SW480 (cell line): ENCODE measurements at regions not wholly inside any gene's neighbourhood (a gene's known extent, or its start where the extent isn't known, plus 50 kb on each side); places are given as distances from the start of the nearest gene placed in this dataset.

Experiments used
- DNase-seq: peaks from one replicate; pipeline ENCODE4 v3.0.0-alpha.2; 2016; ENCODE audit warnings: low spot score

DNA sequence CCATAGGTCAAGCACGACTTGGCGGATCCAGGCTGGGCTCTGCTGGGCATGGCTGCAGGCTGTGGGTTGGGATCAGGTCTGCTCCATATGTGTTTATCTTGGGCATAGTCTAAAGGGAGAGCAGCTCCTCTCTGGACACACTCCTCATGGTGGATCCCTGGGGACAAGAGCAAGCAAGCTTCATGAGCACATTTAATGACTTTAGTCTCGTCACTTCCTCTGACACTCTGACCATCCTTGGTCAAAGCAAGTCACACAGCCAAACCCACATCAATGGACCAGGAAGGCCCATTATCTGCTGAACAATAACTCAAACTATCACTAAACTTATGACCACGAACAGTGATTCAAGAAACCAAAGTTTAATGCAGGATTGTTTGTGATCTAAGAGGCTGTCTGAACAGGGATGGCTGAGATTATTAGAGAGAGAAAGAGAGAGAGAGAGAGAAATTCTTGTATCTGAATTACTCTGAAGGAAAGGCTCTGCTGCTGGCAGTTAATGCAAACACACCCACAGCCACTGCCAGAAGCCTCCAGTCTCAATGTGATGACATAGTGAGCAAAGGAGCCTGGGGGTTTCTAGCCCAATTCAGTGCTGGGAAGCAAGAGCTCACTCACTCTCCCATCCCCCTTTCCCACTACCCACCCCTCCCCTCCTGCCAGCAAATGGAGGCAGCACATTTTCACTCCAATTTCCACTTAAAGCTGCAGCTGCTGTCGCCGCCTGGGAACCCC is 490.2 kb upstream of the SULF2 start:
- DNase-seq: peak; percentile 84

DNA sequence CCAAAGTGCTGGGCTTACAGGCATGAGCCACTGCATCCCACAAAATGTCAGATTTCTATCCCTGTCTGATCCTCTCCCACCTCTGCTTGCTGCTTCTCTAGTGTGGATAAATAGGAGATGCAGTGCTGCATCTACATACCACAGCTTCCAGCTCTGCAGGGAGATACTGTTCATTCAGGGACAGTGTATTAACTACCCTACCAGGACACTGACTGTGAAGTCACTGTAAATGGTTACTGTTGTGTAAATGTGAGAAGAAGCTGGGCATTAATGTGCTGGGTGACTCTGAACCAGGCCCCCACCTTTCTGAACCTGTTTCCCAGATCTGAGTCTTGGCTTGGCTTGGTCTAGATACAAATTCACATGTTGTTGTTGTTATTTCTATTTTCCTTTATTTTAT is 488.6 kb upstream of the SULF2 start:
- DNase-seq: no peak

GRCh38 chr20:48270885-48271284 is 485.6 kb upstream of the SULF2 start:
- no peak for DNase-seq

DNA sequence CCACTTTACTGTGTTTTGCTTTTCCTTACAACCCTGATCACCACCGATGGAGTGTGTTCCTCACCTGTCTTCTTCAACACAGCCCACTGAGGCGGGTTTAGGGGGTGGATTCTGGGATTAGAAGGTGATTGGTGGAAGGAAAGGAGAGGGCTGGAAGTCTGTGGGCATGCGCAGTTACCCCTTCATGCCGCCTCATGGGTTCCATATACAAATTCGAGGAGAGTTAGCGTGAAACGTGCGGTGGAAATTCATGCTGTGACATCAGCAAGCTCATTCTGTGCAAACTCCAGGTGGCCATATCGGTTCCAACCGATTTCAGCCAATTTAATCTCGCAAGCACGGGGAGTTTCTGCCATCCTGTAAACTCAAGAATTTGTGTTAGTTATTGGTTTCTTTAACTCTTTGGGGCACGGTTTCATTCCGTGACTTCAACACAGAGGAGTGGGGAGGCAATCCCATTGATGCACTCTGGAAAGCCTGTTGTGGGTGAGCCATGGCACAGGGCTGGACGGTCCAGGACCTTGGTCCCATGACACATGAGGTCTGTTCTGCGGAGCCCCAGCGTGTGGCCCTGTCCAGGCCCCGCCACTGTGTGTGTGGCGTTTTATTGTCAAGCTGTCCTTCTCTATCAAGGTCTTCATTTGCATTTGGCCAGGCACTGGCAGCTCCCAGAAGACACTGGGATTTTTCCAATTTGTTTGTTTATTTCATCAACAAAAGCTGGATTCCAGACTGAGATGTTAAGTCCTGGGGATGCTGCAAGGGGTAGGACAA is 482.8 kb upstream of the SULF2 start:
- DNase-seq: no peak

DNA sequence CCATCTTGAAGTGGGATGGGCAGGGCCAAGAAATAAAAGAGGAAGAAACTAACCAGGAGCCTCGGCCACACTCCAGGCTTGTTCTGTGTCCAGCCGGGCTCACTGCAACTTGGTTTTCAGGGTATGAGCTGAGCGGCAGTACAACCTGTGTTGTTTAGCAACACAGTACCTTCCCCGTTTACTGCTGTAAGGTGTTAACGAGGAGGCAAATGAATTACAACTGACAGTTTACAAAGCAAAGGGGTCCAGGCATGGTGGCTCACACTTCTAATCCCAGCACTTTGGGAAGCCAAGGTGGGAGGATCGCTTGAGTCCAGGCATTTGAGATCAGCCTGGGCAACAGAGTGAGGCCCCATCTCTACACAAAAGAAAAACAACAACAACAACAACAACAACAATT is 481.3 kb upstream of the SULF2 start:
- no peak for DNase-seq

DNA sequence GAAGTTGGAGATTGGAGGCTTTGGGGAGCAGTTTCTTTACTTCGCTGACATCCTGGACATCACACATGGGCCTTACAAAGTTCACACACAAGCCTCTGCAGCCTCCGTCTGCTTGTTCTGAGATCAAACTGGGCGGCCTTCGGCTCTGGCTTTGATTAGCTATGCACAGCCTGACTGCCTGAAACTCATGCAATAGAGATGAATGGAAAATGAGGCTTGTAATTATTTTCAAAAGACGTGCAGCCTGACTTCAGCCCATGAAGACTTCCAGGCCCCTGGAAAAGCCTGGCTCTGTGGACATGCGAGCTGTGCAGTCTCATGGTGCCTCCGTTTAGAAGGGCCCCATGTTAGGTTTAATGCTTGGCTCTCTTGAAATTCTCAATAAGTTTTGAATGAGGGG is 480.5 kb upstream of the SULF2 start:
- no peak for DNase-seq

DNA sequence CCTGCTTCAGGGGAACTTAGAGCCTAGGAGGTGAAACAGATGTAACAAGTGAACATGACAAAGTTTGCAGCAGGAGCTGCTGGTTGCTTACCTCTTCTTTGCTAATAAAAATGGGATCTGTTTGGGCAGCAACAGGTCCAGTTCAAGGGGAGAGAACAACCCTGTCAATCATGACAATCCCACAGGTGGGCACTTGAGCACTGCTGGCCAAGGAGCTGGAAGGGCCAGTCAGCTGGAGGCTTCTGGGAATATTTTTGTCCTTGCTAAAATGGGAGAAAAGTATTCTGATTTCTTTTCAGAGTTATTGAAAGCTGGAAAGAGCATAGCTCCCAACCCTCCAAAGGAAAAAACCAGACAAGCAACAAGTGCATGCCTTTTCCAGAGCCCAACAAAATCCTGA is 477.7 kb upstream of the SULF2 start:
- DNase-seq: no peak

GRCh38 chr20:48262466-48262865 is 477.2 kb upstream of the SULF2 start:
- no peak for DNase-seq

- no peak for DNase-seq
Measured at GRCh38 chr20:48261398-48261910, 476.2 kb upstream of the SULF2 start.

DNA sequence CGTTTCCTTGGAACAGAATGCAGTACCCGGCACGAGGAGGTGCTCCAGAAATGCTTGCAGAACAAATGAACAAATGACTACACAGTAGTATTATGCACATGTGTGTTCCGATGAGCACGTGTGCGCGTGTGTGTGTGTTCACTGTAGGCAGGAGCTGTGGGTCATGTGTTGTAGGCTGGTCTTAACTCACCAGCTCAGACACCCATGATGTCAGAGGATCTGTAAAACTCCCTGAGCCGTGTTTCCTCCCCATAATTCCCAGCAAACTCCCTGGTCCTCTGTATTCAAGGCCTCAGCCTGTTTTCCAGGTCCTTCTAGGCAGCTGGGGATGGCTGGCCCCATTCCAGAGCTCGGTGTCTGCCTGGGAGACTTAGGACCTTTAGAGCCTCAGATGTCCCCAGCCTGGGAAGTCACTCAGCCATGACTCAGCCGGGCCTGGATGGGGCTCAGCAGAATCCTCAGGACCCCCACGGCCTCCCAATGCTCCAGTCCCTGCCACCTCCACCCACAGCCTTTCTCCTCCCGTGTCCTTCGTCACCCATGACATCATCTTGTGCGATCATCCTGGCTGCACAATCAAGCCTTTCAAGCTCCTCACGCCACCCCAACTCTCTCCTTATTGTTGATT is 475.0 kb upstream of the SULF2 start:
- DNase-seq: no peak

GRCh38 chr20:48259456-48259855 is 474.2 kb upstream of the SULF2 start:
- DNase-seq: no peak

DNA sequence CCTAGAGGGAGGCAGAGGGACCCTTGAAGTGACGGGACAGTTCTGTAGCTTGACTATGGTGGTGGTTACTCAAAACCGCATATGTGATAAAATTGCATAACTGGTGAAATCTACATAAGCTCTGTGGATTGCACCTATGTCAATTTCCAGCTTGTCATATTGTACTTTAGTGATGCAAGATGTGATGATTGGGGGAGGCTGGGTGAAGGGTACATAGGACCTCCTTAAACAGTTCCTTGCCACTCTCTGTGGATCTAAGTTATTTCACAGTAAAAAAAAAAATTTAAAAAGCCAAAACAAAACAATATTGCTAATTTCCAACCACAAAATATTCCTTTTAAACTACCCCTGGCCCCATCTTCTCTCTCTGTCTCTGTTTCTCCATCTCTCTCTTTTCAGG is 472.6 kb upstream of the SULF2 start:
- DNase-seq: no peak

DNA sequence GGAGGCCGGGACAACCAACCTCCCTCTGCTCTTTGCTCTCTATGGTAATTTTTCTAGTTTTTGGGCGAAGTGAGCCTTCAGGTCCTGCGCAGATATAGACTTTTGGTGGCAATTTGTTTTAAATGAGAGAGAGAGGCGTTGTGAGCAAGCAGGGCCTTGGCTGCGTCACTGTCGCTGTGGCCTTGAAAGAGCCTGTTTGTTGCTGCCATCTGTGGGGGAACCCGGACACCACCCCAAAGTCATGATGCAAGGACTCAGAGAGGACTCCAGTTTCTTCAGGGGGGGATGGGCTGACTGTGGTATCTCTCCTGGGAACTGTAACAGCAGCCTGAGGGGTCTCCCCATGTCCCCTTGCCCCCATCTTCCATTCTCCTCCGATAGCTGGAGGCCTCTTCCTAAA is 462.7 kb upstream of the SULF2 start:
- no peak for DNase-seq

DNA sequence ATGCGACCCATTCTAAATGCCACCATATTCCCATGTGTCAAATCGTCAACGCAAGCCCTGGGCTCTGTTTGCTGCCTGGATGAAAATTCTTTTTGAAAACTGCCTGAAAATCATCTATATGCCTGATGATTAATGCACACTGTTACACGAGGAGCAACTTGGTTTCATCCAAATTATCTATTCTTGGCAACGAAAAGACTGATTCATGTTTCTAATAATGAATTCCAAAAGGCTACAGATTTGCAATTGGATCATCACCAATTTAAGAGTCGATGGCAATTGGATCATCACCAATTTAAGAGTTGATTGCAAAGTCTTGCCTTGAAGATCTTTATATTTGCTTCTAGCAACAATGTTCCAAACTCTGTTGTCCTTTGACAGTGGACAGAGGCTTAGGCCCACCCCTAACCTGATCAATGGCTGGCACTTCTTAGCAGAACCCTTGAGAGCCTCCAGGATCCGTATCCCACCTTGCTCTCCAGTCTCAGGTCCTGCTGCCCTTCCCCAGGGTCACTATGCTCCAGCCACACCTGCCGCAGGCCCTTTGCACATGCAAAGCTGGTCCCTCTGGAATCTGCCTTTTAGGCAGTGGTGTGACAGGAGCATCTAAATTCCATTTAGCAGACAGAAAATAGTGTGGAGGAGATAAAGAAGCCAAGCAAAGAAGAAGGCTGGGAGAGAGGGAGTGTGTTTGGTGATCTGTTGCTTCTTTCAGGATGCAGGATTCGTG is 460.9 kb upstream of the SULF2 start:
- no peak for DNase-seq

DNA sequence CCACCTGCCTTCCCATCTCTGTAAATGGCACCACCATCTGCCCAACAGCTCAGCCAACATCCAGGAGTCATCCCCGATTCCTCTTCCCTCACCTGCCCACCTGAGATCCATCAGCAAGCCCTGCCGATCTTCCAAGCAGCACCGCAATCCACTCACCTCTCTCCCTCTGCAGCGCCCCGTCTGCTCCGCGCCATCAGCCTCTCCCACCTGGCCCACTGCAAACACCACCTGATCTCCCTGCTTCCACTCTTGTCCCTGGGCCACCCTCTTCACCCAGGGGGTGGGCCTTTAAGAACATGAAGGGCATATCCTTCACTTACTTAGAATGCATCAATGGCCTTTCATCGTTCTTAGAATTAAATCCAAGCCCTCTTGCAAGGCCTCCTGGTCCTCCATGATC is 457.3 kb upstream of the SULF2 start:
- DNase-seq: no peak

DNA sequence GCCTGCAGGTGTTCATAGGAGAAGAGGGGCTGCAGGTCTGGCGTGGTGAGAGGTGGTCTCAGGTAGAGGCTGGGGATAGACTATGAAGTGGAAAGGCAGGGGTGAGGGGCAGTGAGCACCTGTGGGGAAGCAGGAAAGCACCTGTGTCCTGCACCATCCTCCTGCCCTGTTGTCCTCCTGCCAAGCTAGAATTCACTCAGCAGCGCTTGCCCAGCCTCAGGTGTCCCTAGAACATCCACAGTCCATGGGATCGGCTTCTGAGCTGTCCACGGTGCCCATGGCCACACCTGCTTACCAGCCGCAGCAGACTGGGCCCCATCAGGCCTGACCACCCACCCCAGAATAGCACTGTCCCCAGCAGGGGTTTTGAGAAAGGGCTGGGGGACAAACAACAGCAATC is 456.2 kb upstream of the SULF2 start:
- DNase-seq: no peak

GRCh38 chr20:48238781-48239180 is 453.5 kb upstream of the SULF2 start:
- no peak for DNase-seq

DNA sequence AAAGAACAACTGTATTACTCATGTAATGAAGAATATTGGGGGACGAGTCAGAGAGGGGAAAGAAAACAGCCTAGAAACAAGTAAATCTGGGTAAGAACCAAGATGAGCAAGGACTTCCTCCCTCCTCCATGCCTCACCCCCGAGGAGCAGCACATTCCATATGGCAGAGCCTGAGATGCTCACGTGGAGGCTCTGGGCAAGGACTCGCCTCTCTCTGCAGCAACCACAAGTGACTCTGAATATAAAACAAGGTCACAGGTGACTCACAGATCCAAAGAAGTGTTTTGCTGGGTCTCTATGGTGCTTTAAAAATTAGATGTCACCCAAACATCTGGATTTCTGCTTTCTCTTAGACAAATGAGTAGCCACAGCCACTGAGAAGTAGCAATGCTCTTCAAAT is 453.0 kb upstream of the SULF2 start:
- DNase-seq: no peak

DNA sequence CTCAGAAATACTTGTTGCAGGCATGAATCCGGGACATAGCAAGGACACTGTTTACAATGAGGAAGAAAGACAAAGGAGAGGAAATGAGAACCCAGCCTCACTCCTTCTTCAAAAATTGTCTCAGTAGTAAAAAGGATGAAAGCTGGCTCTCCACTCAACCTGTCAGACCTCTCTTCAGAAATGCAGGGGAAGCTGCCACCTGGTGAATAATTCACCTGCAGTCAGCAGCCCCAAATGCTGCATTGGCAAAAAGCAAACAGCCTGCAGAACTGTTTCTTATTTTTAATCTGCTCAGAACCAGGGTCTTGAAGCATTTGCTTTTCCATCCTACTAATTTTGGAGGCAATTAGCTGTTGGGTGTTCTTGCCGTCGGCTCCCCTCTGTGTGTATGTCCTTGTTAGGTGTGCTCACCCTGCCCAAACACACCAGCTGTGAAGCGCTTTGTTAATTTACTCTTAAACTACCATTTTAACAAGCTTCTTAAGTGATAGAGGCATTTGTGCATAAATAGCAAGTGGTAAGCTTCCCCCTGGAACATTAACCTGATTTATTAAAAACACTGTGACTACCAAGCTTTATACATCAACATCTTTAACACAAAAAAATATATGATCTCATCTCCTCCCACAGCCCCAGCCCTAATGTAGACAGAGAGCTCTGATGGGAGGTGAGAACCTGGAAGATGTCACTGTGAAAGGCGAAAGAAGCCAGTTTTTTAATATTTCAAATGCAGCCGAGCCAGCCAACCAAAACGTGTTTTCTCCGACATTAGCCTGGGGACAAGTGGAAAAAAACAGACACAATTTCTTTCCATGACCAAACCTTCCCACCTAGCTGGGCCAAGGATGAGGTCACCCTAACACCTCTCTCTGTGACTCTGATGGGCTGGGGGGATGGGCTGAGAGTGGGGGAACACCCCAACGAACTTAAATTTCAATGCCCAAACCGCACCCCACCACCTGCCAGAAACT is 451.0 kb upstream of the SULF2 start:
- no peak for DNase-seq

DNA sequence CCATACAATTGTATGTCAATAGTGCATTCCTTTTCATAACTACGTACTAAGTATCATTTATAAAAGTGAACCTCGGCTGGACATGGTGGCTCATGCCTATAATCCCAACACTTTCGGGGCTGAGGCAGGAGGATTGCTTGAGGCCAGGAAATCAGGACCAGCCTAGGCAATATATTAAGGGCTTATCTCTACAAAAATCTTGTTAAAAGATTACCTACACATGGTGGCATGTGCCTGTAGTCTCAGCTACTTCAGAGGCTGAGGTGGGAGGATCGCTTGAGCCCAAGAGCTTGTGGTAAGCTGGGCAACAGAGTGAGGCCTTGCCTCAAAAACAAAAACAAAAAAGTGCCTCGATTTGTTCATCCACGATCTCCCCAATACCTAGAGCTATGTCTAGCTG is 449.7 kb upstream of the SULF2 start:
- no peak for DNase-seq

GRCh38 chr20:48231253-48231930 is 446.1 kb upstream of the SULF2 start:
- no peak for DNase-seq
